ENCODE measurements at regions not wholly inside any gene's neighbourhood (a gene's known extent, or its start where the extent isn't known, plus 50 kb on each side); places are given as distances from the start of the nearest gene placed in this dataset.
A peak's percentile ranks its signal among the peaks of the same experiment; 100 is the strongest.
"Not testable (repeated sequence)": the region's sequence is repeated elsewhere in the genome, so short reads cannot be mapped to it uniquely, and the experiment has no call there.

GRCh38 chr15:58357529-58358476 lies 74.0 kb upstream of the LIPC start:
- Mint-ChIP-seq H3K9me3 (no peaks in the 10 kb centered on the region), H3K27me3 (ENCODE audit: low read depth) (no peaks in the 10 kb centered on the region), H3K4me3 (no peak overlapping the region), H3K27ac (peak overlapping the region; percentile 22), H3K4me1 (ENCODE audit: low read depth) (peaks cover 12% of the 10 kb centered on the region), H3K36me3 (ENCODE audit: low read depth) (no peaks in the 10 kb centered on the region)
- DNase-seq (ENCODE audit: low spot score), result peak; percentile 33

- no peak overlapping the region for H3K27ac Mint-ChIP-seq
- H3K4me3 Mint-ChIP-seq, result no peak overlapping the region
- peaks cover 1% of the 10 kb centered on the region for H3K36me3 Mint-ChIP-seq (ENCODE audit: low read depth)
- no peak for DNase-seq (ENCODE audit: low spot score)
- peaks cover 17% of the 10 kb centered on the region for H3K4me1 Mint-ChIP-seq (ENCODE audit: low read depth)
- H3K27me3 Mint-ChIP-seq (ENCODE audit: low read depth), result peaks cover 6% of the 10 kb centered on the region
- H3K9me3 Mint-ChIP-seq, result peaks cover 3% of the 10 kb centered on the region
These were observed 71.2 kb upstream of the LIPC start for GRCh38 chr15:58360421-58361090.

GRCh38 chr15:58361273-58361759 lies 70.5 kb upstream of the LIPC start:
- peaks cover 17% of the 10 kb centered on the region for H3K4me1 Mint-ChIP-seq (ENCODE audit: low read depth)
- peaks cover 1% of the 10 kb centered on the region for H3K36me3 Mint-ChIP-seq (ENCODE audit: low read depth)
- no peak overlapping the region for H3K4me3 Mint-ChIP-seq
- DNase-seq (ENCODE audit: low spot score), result no peak
- H3K27me3 Mint-ChIP-seq (ENCODE audit: low read depth), result peaks cover 6% of the 10 kb centered on the region
- no peak overlapping the region for H3K27ac Mint-ChIP-seq
- peaks cover 3% of the 10 kb centered on the region for H3K9me3 Mint-ChIP-seq

GRCh38 chr15:58362262-58362922 lies 69.4 kb upstream of the LIPC start:
- Mint-ChIP-seq H3K27ac (peak overlapping the region; percentile 7), H3K27me3 (ENCODE audit: low read depth) (peaks cover 6% of the 10 kb centered on the region), H3K4me3 (no peak overlapping the region), H3K4me1 (ENCODE audit: low read depth) (peaks cover 16% of the 10 kb centered on the region), H3K9me3 (peaks cover 3% of the 10 kb centered on the region), H3K36me3 (ENCODE audit: low read depth) (peaks cover 1% of the 10 kb centered on the region)
- no peak for DNase-seq (ENCODE audit: low spot score)

- H3K27ac Mint-ChIP-seq, result not testable (repeated sequence)
These were observed 68.7 kb upstream of the LIPC start for GRCh38 chr15:58363118-58363517.

GRCh38 chr15:58363673-58364072 lies 68.1 kb upstream of the LIPC start:
- H3K27me3 Mint-ChIP-seq (ENCODE audit: low read depth); H3K36me3 Mint-ChIP-seq (ENCODE audit: low read depth); H3K4me3 Mint-ChIP-seq; H3K9me3 Mint-ChIP-seq; H3K27ac Mint-ChIP-seq; DNase-seq (ENCODE audit: low spot score); H3K4me1 Mint-ChIP-seq (ENCODE audit: low read depth): not testable (repeated sequence)

More at GRCh38 chr15:58363118-58363517, 68.7 kb upstream of the LIPC start:
- H3K4me1 Mint-ChIP-seq (ENCODE audit: low read depth); H3K36me3 Mint-ChIP-seq (ENCODE audit: low read depth); H3K27me3 Mint-ChIP-seq (ENCODE audit: low read depth); H3K9me3 Mint-ChIP-seq; DNase-seq (ENCODE audit: low spot score); H3K4me3 Mint-ChIP-seq: not testable (repeated sequence)

GRCh38 chr15:58365098-58365497 lies 66.7 kb upstream of the LIPC start:
- peaks cover 18% of the 10 kb centered on the region for H3K4me1 Mint-ChIP-seq (ENCODE audit: low read depth)
- H3K4me3 Mint-ChIP-seq; H3K27me3 Mint-ChIP-seq (ENCODE audit: low read depth); H3K27ac Mint-ChIP-seq; H3K36me3 Mint-ChIP-seq (ENCODE audit: low read depth); H3K9me3 Mint-ChIP-seq; DNase-seq (ENCODE audit: low spot score): not testable (repeated sequence)

- Mint-ChIP-seq H3K27me3 (ENCODE audit: low read depth) (peaks cover 2% of the 10 kb centered on the region), H3K4me3 (peak overlapping the region; percentile 73), H3K9me3 (peaks cover 13% of the 10 kb centered on the region), H3K4me1 (ENCODE audit: low read depth) (peaks cover 11% of the 10 kb centered on the region), H3K36me3 (ENCODE audit: low read depth) (peaks cover 9% of the 10 kb centered on the region), H3K27ac (peak overlapping the region; percentile 42)
- DNase-seq (ENCODE audit: low spot score), result peak; percentile 29
These were observed 62.5 kb upstream of the LIPC start for GRCh38 chr15:58369261-58369701.

- Mint-ChIP-seq H3K9me3 (peaks cover 13% of the 10 kb centered on the region), H3K4me3 (peak overlapping the region; percentile 73), H3K4me1 (ENCODE audit: low read depth) (peaks cover 11% of the 10 kb centered on the region), H3K27me3 (ENCODE audit: low read depth) (no peaks in the 10 kb centered on the region), H3K36me3 (ENCODE audit: low read depth) (peaks cover 9% of the 10 kb centered on the region), H3K27ac (no peak overlapping the region)
- no peak for DNase-seq (ENCODE audit: low spot score)
These were observed 61.8 kb upstream of the LIPC start for GRCh38 chr15:58369956-58370355.

- no peak overlapping the region for H3K27ac Mint-ChIP-seq
- peaks cover 6% of the 10 kb centered on the region for H3K36me3 Mint-ChIP-seq (ENCODE audit: low read depth)
- peaks cover 18% of the 10 kb centered on the region for H3K9me3 Mint-ChIP-seq
- no peak overlapping the region for H3K4me3 Mint-ChIP-seq
- no peak for DNase-seq (ENCODE audit: low spot score)
- peaks cover 10% of the 10 kb centered on the region for H3K4me1 Mint-ChIP-seq (ENCODE audit: low read depth)
- no peaks in the 10 kb centered on the region for H3K27me3 Mint-ChIP-seq (ENCODE audit: low read depth)
These were observed 57.6 kb upstream of the LIPC start for GRCh38 chr15:58374147-58374546.

- Mint-ChIP-seq H3K36me3 (ENCODE audit: low read depth) (no peaks in the 10 kb centered on the region), H3K9me3 (peaks cover 8% of the 10 kb centered on the region), H3K4me3 (no peak overlapping the region), H3K27ac (no peak overlapping the region), H3K27me3 (ENCODE audit: low read depth) (no peaks in the 10 kb centered on the region), H3K4me1 (ENCODE audit: low read depth) (no peaks in the 10 kb centered on the region)
- no peak for DNase-seq (ENCODE audit: low spot score)
These were observed 54.6 kb upstream of the LIPC start for GRCh38 chr15:58377193-58377592.

GRCh38 chr15:58378241-58379085 lies 53.3 kb upstream of the LIPC start:
- no peak for DNase-seq (ENCODE audit: low spot score)
- Mint-ChIP-seq H3K27ac (no peak overlapping the region), H3K27me3 (ENCODE audit: low read depth) (no peaks in the 10 kb centered on the region), H3K9me3 (peaks cover 8% of the 10 kb centered on the region), H3K36me3 (ENCODE audit: low read depth) (no peaks in the 10 kb centered on the region), H3K4me1 (ENCODE audit: low read depth) (no peaks in the 10 kb centered on the region), H3K4me3 (no peak overlapping the region)

GRCh38 chr15:58379454-58379853 lies 52.3 kb upstream of the LIPC start:
- DNase-seq (ENCODE audit: low spot score); H3K9me3 Mint-ChIP-seq; H3K27me3 Mint-ChIP-seq (ENCODE audit: low read depth); H3K27ac Mint-ChIP-seq; H3K4me3 Mint-ChIP-seq; H3K36me3 Mint-ChIP-seq (ENCODE audit: low read depth); H3K4me1 Mint-ChIP-seq (ENCODE audit: low read depth): not testable (repeated sequence)

Measured in T-helper 2 cell treated with Interferon-gamma antibody and Interleukin-4, amounts not matched to agents 5 μg/mL and 100 μg/mL, for 36 hours (primary cell).